H54 (cell line): ENCODE measurements at regions not wholly inside any gene's neighbourhood (a gene's known extent, or its start where the extent isn't known, plus 50 kb on each side); places are given as distances from the start of the nearest gene placed in this dataset.

Source experiments
- DNase-seq: peaks from one replicate; pipeline ENCODE4 v3.0.0; 2011; ENCODE audit warnings: low spot score, mixed read lengths; ENCODE audit not compliant: insufficient read length
- FAIRE-seq: peaks from 3 replicates; lab custom pipeline; 2011; peaks lifted over from hg19 to GRCh38; lab: Jason Lieb, UNC
- POLR2A ChIP-seq: IDR thresholded peaks from 2 replicates; pipeline ENCODE4 v1.6.1; 2011; ENCODE audit warnings: low read depth, mild to moderate bottlenecking, low read length

DNA sequence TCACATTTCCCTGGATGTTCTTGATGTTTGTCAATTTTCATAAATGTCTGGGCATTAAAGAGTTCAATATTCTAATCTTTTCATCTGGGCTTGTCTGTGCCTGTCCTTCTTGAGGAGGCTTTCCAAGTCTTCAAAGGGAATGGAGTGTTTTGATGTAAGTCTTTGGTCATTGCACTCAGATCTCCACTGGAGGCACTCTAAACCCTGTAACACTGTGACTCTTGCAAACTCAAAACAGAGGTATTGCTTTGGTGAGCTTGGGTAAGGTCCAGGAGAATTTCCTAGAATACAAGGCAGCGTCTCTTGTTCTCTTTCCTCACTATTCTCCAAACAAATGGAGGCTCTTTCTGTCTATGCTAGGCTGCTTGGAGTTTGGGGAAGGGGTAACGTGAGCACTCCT is 1118.1 kb upstream of the PABPC4L start:
- DNase-seq (no peak), FAIRE-seq (no peak)
- no peak for TF ChIP-seq POLR2A

- DNase-seq (no peak), FAIRE-seq (no peak)
- TF ChIP-seq POLR2A: no peak
Observed at GRCh38 chr4:135316266-135316779, 1114.7 kb upstream of the PABPC4L start.

- no peak for TF ChIP-seq POLR2A
Observed at GRCh38 chr4:135290136-135290535, 1088.5 kb upstream of the PABPC4L start.

GRCh38 chr4:135283934-135284333 is 1082.3 kb upstream of the PABPC4L start:
- TF ChIP-seq POLR2A: no peak
- FAIRE-seq (no peak), DNase-seq (no peak)

More at GRCh38 chr4:135290136-135290535, 1088.5 kb upstream of the PABPC4L start:
- DNase-seq: no peak
- no peak for FAIRE-seq

GRCh38 chr4:135282676-135283075 is 1081.1 kb upstream of the PABPC4L start:
- FAIRE-seq: no peak
- DNase-seq: no peak
- no peak for TF ChIP-seq POLR2A

DNA sequence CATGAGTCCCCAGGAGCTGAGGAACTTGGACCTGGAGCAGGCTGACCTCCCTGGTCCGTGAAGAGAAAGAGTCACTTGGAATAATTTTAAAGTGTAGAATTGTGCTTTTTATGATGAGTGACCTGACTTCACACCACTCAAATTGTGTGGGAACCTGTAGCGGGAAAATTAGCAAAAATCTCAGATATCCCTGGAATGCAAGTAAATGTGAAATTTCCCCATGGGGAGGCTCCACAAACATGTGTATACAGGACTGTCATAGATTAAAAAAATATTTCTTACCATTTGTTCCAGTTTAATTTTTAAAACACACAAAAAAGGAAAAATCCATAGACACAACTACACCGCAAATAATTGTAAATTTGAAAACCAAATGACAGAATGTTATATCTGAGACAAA is 1079.6 kb upstream of the PABPC4L start:
- DNase-seq (no peak), FAIRE-seq (no peak)
- no peak for TF ChIP-seq POLR2A

DNA sequence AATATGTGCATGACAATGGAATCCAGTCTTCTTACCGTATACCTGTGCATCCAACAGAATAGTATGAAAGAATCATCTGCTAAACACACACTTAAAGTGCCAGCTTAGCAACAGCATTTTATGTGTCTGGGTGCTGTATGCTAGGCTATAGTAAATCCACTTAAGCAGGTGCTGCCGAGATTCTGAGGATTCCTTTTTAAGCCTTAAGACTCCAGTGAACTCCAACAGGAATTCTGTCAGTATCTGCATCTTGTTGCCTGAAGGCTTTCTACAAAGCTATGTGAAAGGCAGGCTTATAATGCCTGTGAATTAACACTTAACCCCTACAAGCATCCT is 1076.4 kb upstream of the PABPC4L start:
- FAIRE-seq (no peak), DNase-seq (no peak)
- TF ChIP-seq POLR2A: no peak

- no peak for DNase-seq
- peak; percentile 89 for FAIRE-seq
- TF ChIP-seq POLR2A: no peak
Observed at GRCh38 chr4:135277068-135277979, 1075.7 kb upstream of the PABPC4L start.

DNA sequence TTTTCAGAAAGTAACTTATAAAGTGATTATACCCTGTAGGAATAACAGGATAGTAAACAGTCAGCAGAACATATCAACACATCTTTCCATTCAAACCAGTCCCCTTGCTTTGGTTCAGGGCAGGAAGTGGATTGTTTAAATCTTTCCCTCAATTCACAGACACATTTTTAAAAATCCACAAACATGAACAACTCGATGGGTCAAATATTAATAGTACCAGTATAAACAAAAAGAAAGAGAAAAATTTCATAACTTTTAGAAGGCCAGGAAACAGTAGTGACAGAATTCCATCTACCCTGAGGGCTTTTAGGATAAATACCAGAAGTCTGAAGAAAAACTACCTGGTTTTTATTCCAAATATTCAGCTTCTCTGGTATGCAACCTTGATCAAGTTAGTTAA is 1072.8 kb upstream of the PABPC4L start:
- FAIRE-seq (no peak), DNase-seq (no peak)
- no peak for TF ChIP-seq POLR2A

DNA sequence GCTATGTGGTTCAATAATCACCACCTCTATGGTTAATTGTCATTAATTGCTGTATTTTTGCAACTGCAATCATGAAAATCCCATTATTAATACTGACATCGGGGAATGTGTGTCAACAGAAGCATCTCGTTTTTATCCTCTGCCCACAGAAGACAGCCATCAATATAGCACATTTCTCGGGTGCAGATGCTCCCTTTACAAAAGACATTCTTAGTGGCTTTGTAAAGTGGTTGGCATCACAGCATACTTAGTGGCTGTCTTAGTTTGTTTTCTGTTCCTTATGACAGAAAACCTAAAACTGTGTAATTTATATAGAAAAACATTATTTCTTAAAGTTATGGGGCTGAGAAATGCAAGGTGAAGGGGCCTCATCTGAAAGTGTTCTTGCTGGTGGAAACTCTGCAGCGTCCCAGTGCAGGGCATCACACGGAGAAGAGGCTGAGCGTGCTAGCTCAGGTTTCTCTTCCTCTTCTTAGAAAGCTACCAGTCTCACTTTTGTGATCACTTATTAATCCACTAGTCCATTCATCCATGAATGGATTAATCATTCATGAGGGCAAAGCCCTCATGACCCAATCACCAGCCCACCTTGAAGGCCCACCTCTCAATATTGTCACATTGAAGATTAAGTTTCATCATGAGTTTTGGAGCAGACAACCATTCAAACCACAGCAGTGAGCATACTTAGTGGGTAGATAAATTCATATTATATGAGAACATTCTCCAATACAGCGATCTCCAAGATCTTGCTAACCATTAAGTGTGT is 1067.7 kb upstream of the PABPC4L start:
- no peak for TF ChIP-seq POLR2A
- FAIRE-seq (no peak), DNase-seq (no peak)

- FAIRE-seq (no peak), DNase-seq (no peak)
- no peak for TF ChIP-seq POLR2A
Observed at GRCh38 chr4:135268369-135268768, 1066.8 kb upstream of the PABPC4L start.

GRCh38 chr4:135267148-135267865 is 1065.7 kb upstream of the PABPC4L start:
- DNase-seq (no peak), FAIRE-seq (no peak)
- no peak for TF ChIP-seq POLR2A

GRCh38 chr4:135256111-135256510 is 1054.5 kb upstream of the PABPC4L start:
- DNase-seq (no peak), FAIRE-seq (peak; percentile 57)
- TF ChIP-seq POLR2A: no peak

DNA sequence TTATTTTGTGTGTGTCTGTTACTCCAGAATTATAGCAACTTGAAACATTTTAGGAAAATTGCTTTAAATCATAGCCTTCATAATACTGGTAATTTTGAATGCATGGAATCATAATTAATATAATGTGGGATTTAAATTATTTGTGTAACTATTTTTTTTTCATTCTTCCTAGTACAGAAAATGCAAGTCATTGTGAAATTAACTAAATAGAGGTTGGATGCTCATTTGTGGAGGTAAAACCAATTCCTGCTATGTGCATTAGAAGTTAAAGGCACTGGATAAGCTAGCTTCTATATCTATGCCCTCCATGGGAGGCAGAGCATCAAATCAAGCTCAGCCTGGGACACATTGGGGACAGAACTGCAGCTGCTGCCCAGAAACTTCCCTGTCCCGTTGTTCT is 1048.5 kb upstream of the PABPC4L start:
- FAIRE-seq (no peak), DNase-seq (no peak)
- TF ChIP-seq POLR2A: no peak
